MM.1S (cell line): ENCODE measurements at regions not wholly inside any gene's neighbourhood (a gene's known extent, or its start where the extent isn't known, plus 50 kb on each side); places are given as distances from the start of the nearest gene placed in this dataset.

ENCODE experiments used
- DNase-seq: peaks from one replicate; pipeline ENCODE4 v3.0.0-alpha.2; 2015
- H2AFZ ChIP-seq: fragments of 300-600 bp; sonication (generic); 2 replicates; pipeline ENCODE4 v1.6.0; 2016; ENCODE audit warnings: antibody characterized with exemption, low read length
- H3F3A ChIP-seq: fragments of 300-600 bp; sonication (generic); 2 replicates; pipeline ENCODE4 v1.6.1; 2016; ENCODE audit warnings: mild to moderate bottlenecking, antibody characterized with exemption, low read length, moderate library complexity, mixed read lengths; ENCODE audit not compliant: insufficient read depth
- H3K27ac ChIP-seq: fragments of 300-600 bp; sonication (generic); 2 replicates; pipeline ENCODE4 v1.5.1; 2016; ENCODE audit warnings: mild to moderate bottlenecking, low read length
- H3K27me3 ChIP-seq: fragments of 300-600 bp; sonication (generic); replicated peaks from 2 replicates; pipeline ENCODE4 v1.6.0; 2016; ENCODE audit warnings: low read length; ENCODE audit not compliant: insufficient read depth
- H3K36me3 ChIP-seq: fragments of 300-600 bp; sonication (generic); replicated peaks from 2 replicates; pipeline ENCODE4 v1.6.1; 2016; ENCODE audit warnings: mild to moderate bottlenecking, low read length, mixed read lengths; ENCODE audit not compliant: insufficient read depth
- H3K4me1 ChIP-seq: fragments of 300-600 bp; sonication (generic); 2 replicates; pipeline ENCODE4 v1.6.1; 2016; ENCODE audit warnings: low read length, mixed read lengths
- H3K4me2 ChIP-seq: fragments of 300-600 bp; sonication (generic); 2 replicates; pipeline ENCODE4 v1.6.0; 2016; ENCODE audit warnings: low read depth, low read length
- H3K4me3 ChIP-seq: fragments of 300-600 bp; sonication (generic); 2 replicates; pipeline ENCODE4 v1.5.1; 2016; ENCODE audit warnings: low read length, mixed read lengths
- H3K79me2 ChIP-seq: fragments of 300-600 bp; sonication (generic); 2 replicates; pipeline ENCODE4 v1.6.1; 2016; ENCODE audit warnings: mixed run types, low read length, mixed read lengths
- H3K9ac ChIP-seq: fragments of 300-600 bp; sonication (generic); 2 replicates; pipeline ENCODE4 v1.6.1; 2016; ENCODE audit warnings: low read length, mixed read lengths
- H3K9me2 ChIP-seq: fragments of 300-600 bp; sonication (generic); replicated peaks from 2 replicates; pipeline ENCODE4 v1.6.1; 2016; ENCODE audit warnings: mild to moderate bottlenecking, low read length, mixed read lengths; ENCODE audit not compliant: insufficient read depth
- H3K9me3 ChIP-seq: fragments of 300-600 bp; sonication (generic); replicated peaks from 2 replicates; pipeline ENCODE4 v1.6.1; 2016; ENCODE audit warnings: mild to moderate bottlenecking, low read length, mixed read lengths; ENCODE audit not compliant: insufficient read depth
- H4K20me1 ChIP-seq: fragments of 300-600 bp; sonication (generic); 2 replicates; pipeline ENCODE4 v1.6.1; 2016; ENCODE audit warnings: mild to moderate bottlenecking, low read length, moderate library complexity, mixed read lengths; ENCODE audit not compliant: insufficient read depth
- EZH2 ChIP-seq: fragments of 300-600 bp; sonication (generic); optimal IDR thresholded peaks from 2 replicates; pipeline ENCODE3; 2017; ENCODE audit warnings: low read depth, mild to moderate bottlenecking, antibody characterized with exemption, low read length, mixed read lengths
- EZH2phosphoT487 ChIP-seq: fragments of 300-600 bp; sonication (generic); IDR thresholded peaks from 2 replicates; pipeline ENCODE4 v1.6.1; 2018; ENCODE audit warnings: antibody characterized with exemption, low read length
- TF ChIP-seq, protein P1 (sequence below): fragments of 300-600 bp; sonication (generic); IDR thresholded peaks from 2 replicates; pipeline ENCODE4 v1.5.1; 2016; ENCODE audit warnings: antibody characterized with exemption, low read length, mixed read lengths

DNA sequence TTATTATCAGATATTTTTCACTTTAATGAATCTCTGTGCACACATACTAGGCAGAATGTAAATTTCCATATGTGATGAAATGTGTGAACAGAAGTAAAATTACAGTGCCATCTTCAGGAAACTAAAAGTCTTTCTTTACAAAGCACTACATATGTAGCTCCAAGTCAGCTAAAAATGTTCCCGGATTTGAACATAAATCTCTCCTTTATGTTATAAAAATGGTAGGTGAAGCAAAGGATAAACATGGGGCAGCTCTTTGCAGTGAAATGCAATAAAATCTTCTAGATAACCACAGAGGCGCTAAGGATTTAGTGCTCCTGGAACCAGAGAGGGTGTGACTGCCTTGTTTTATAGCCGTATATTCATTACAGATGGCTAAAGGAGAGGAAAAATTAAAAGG, 104.9 kb upstream of the C7orf33 start:
- peak; percentile 38 for DNase-seq
- Histone ChIP-seq H3K27ac (no peak overlapping the region), H3K27me3 (no peaks in the 10 kb centered on the region), H3K4me3 (no peak overlapping the region), H2AFZ (no peak overlapping the region), H4K20me1 (no peaks in the 10 kb centered on the region), H3K4me2 (no peak overlapping the region), H3K9ac (no peak overlapping the region), H3K9me2 (no peaks in the 10 kb centered on the region), H3K9me3 (no peaks in the 10 kb centered on the region), H3K4me1 (no peaks in the 10 kb centered on the region), H3F3A (no peaks in the 10 kb centered on the region), H3K79me2 (no peaks in the 10 kb centered on the region), H3K36me3 (no peaks in the 10 kb centered on the region)
- TF ChIP-seq, protein P1, sequence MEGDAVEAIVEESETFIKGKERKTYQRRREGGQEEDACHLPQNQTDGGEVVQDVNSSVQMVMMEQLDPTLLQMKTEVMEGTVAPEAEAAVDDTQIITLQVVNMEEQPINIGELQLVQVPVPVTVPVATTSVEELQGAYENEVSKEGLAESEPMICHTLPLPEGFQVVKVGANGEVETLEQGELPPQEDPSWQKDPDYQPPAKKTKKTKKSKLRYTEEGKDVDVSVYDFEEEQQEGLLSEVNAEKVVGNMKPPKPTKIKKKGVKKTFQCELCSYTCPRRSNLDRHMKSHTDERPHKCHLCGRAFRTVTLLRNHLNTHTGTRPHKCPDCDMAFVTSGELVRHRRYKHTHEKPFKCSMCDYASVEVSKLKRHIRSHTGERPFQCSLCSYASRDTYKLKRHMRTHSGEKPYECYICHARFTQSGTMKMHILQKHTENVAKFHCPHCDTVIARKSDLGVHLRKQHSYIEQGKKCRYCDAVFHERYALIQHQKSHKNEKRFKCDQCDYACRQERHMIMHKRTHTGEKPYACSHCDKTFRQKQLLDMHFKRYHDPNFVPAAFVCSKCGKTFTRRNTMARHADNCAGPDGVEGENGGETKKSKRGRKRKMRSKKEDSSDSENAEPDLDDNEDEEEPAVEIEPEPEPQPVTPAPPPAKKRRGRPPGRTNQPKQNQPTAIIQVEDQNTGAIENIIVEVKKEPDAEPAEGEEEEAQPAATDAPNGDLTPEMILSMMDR: peak; percentile 40
- no peak for TF ChIP-seq EZH2phosphoT487

DNA sequence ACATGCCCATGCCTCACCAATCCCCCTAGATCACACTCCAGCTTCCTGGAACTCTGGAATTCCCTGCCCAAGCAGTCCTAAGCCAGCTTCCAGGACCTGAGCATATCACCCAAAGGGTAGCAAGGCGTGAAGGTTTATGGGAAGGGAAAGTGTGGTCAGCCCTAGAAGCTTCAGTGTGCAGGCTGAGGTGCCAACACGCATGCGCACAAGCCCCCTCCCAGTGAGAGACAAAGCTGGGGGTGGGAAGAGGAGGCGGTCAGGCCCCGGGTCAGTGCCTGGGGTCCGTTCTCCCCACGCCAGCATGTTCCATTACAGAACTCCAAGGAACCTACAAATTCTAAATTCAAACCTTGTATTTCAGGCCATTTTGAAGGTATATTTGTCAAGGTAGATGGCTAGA, 103.6 kb upstream of the C7orf33 start:
- Histone ChIP-seq H3K4me1 (no peaks in the 10 kb centered on the region), H2AFZ (no peak overlapping the region), H3K9me2 (no peaks in the 10 kb centered on the region), H3K4me2 (no peak overlapping the region), H3K27me3 (no peaks in the 10 kb centered on the region), H3K27ac (no peak overlapping the region), H3K4me3 (no peak overlapping the region), H3K79me2 (no peaks in the 10 kb centered on the region), H3F3A (no peaks in the 10 kb centered on the region), H3K9me3 (no peaks in the 10 kb centered on the region), H3K36me3 (no peaks in the 10 kb centered on the region), H3K9ac (no peak overlapping the region), H4K20me1 (no peaks in the 10 kb centered on the region)
- no peak for DNase-seq
- TF ChIP-seq EZH2 (no peak), EZH2phosphoT487 (no peak)
- TF ChIP-seq, protein P1: no peak

DNA sequence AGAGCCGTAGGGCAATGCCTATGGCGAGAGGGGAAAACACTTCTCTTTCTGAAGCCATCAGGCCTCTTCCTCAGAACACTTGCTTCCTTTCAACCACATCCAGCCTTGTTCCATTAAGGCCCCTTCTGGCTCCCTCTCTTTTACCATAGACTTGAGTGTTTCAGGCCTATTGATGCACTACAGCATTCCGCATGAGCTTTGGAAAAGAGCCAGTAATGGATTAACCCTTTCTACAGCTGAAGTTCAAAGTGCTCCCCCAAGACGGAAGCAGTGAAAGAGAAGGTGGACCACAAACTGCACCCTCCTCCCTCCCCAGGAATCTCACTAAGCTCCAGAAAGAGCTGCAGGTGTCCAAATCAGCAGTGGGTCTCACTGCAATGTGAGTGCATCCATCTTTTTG, 102.7 kb upstream of the C7orf33 start:
- no peak overlapping the region for H3K4me2 ChIP-seq
- DNase-seq: no peak
- H3F3A ChIP-seq: no peaks in the 10 kb centered on the region
- H3K27ac ChIP-seq: no peak overlapping the region
- H3K36me3 ChIP-seq: no peaks in the 10 kb centered on the region
- H3K9me2 ChIP-seq: no peaks in the 10 kb centered on the region
- no peaks in the 10 kb centered on the region for H3K4me1 ChIP-seq
- H3K9me3 ChIP-seq: no peaks in the 10 kb centered on the region
- no peaks in the 10 kb centered on the region for H4K20me1 ChIP-seq
- no peak overlapping the region for H3K4me3 ChIP-seq
- no peaks in the 10 kb centered on the region for H3K27me3 ChIP-seq
- H3K9ac ChIP-seq: no peak overlapping the region
- TF ChIP-seq EZH2 (no peak), EZH2phosphoT487 (no peak)
- TF ChIP-seq, protein P1: no peak
- no peak overlapping the region for H2AFZ ChIP-seq
- no peaks in the 10 kb centered on the region for H3K79me2 ChIP-seq

DNA sequence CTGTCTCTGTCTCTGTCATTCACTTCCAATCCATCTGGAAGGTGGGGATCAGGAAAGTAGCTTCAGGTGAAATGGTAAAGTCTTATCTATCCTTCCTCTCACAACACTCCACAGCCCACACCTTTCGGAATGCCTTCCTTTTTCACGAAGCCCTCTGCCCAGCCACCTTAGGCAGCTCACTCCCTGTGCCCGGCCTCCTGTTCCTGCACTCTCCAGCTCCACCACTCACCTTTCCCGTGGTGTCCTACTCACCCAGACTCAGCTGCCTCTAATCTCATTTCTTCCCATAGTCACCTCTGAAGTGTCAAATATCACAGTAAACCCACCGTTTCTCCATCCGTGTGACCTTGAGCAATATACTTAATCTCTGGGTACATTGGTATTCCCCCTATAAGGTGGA, 100.9 kb upstream of the C7orf33 start:
- no peak overlapping the region for H3K27ac ChIP-seq

More for the DNA sequence above, 100.9 kb upstream of the C7orf33 start:
- TF ChIP-seq, protein P1: no peak
- TF ChIP-seq EZH2 (no peak), EZH2phosphoT487 (no peak)
- Histone ChIP-seq H4K20me1 (no peaks in the 10 kb centered on the region), H3K4me2 (no peak overlapping the region), H2AFZ (no peak overlapping the region), H3K4me1 (no peaks in the 10 kb centered on the region), H3K4me3 (no peak overlapping the region), H3K9ac (no peak overlapping the region), H3K36me3 (no peaks in the 10 kb centered on the region), H3F3A (no peaks in the 10 kb centered on the region), H3K27me3 (no peaks in the 10 kb centered on the region), H3K9me3 (no peaks in the 10 kb centered on the region), H3K9me2 (no peaks in the 10 kb centered on the region), H3K79me2 (no peaks in the 10 kb centered on the region)
- DNase-seq: no peak
